Fibroblast of peridontal ligament (primary cell): ENCODE measurements at regions not wholly inside any gene's neighbourhood (a gene's known extent, or its start where the extent isn't known, plus 50 kb on each side); places are given as distances from the start of the nearest gene placed in this dataset.

Experiments
- DNase-seq: peaks from one replicate; pipeline ENCODE4 v3.0.0-alpha.2; 2010; ENCODE audit errors: extremely low read depth

- DNase-seq: peak; percentile 51
Measured at GRCh38 chr20:10921491-10922010, 247.8 kb upstream of the JAG1 start.

- DNase-seq: no peak
Measured at GRCh38 chr20:10922506-10922905, 248.7 kb upstream of the JAG1 start.

GRCh38 chr20:10922941-10923340 lies 249.1 kb upstream of the JAG1 start:
- peak; percentile 98 for DNase-seq

- DNase-seq: peak; percentile 90
Measured at GRCh38 chr20:10924644-10925201, 250.9 kb upstream of the JAG1 start.

- no peak for DNase-seq
Measured at GRCh38 chr20:10925767-10926166, 252.0 kb upstream of the JAG1 start.

GRCh38 chr20:10927011-10927583 lies 253.3 kb upstream of the JAG1 start:
- no peak for DNase-seq

GRCh38 chr20:10927936-10928840 lies 254.4 kb upstream of the JAG1 start:
- no peak for DNase-seq

- no peak for DNase-seq
Measured at GRCh38 chr20:10928841-10929421, 255.1 kb upstream of the JAG1 start.

GRCh38 chr20:10935658-10936402 lies 262.0 kb upstream of the JAG1 start:
- DNase-seq: no peak

- DNase-seq: no peak
Measured at GRCh38 chr20:10936786-10937185, 263.0 kb upstream of the JAG1 start.

- no peak for DNase-seq
Measured at GRCh38 chr20:10939331-10939941, 265.6 kb upstream of the JAG1 start.

GRCh38 chr20:10940941-10941340 lies 267.1 kb upstream of the JAG1 start:
- DNase-seq: no peak

GRCh38 chr20:10943686-10944265 lies 270.0 kb upstream of the JAG1 start:
- no peak for DNase-seq

- DNase-seq: no peak
Measured at GRCh38 chr20:10946124-10946880, 272.5 kb upstream of the JAG1 start.

- no peak for DNase-seq
Measured at GRCh38 chr20:10947726-10948125, 273.9 kb upstream of the JAG1 start.

GRCh38 chr20:10949930-10950783 lies 276.4 kb upstream of the JAG1 start:
- no peak for DNase-seq

GRCh38 chr20:10951216-10951615 lies 277.4 kb upstream of the JAG1 start:
- DNase-seq: no peak

- DNase-seq: no peak
Measured at GRCh38 chr20:10951904-10952303, 278.1 kb upstream of the JAG1 start.

- no peak for DNase-seq
Measured at GRCh38 chr20:10953437-10953836, 279.6 kb upstream of the JAG1 start.
